ENCODE measurements at regions not wholly inside any gene's neighbourhood (a gene's known extent, or its start where the extent isn't known, plus 50 kb on each side); places are given as distances from the start of the nearest gene placed in this dataset.

- TF ChIP-seq CTCF (conservative IDR thresholded peaks at IDR 0.05) (no peak), EZH2 (IDR thresholded peaks at IDR 0.05; ENCODE audit: low read depth) (no peak)
These were observed 271.9 kb downstream of the SLC16A7 start for GRCh38 chr12:59867689-59868088.
